NCI-H2171 (cell line): ENCODE measurements at regions not wholly inside any gene's neighbourhood (a gene's known extent, or its start where the extent isn't known, plus 50 kb on each side); places are given as distances from the start of the nearest gene placed in this dataset.
"Not testable (repeated sequence)": the region's sequence is repeated elsewhere in the genome, so short reads cannot be mapped to it uniquely, and the experiment has no call there.

Experiments
- DNase-seq: peaks from one replicate; lab custom pipeline; 2025; lab: John Stamatoyannopoulos, UW

- no peak for DNase-seq
Measured at GRCh38 chr2:75389271-75389670, 171.5 kb downstream of the EVA1A start.

GRCh38 chr2:75381032-75381431 is 179.7 kb downstream of the EVA1A start:
- DNase-seq = no peak

GRCh38 chr2:75379476-75380210 is 180.3 kb upstream of the TACR1 start:
- no peak for DNase-seq

- peak; percentile 19 for DNase-seq
Measured at GRCh38 chr2:75375646-75376582, 176.6 kb upstream of the TACR1 start.

- not testable (repeated sequence) for DNase-seq
Measured at GRCh38 chr2:75374414-75374957, 175.2 kb upstream of the TACR1 start.

GRCh38 chr2:75367401-75367800 is 168.1 kb upstream of the TACR1 start:
- no peak for DNase-seq

GRCh38 chr2:75361486-75361885 is 162.2 kb upstream of the TACR1 start:
- no peak for DNase-seq

- DNase-seq = no peak
Measured at GRCh38 chr2:75360945-75361344, 161.6 kb upstream of the TACR1 start.

GRCh38 chr2:75356865-75357264 is 157.5 kb upstream of the TACR1 start:
- DNase-seq = peak; percentile 42

- no peak for DNase-seq
Measured at GRCh38 chr2:75353131-75353530, 153.8 kb upstream of the TACR1 start.

GRCh38 chr2:75348307-75348706 is 149.0 kb upstream of the TACR1 start:
- DNase-seq = no peak

- no peak for DNase-seq
Measured at GRCh38 chr2:75344146-75344545, 144.8 kb upstream of the TACR1 start.

GRCh38 chr2:75342504-75343175 is 143.3 kb upstream of the TACR1 start:
- DNase-seq = no peak

GRCh38 chr2:75340560-75340959 is 141.2 kb upstream of the TACR1 start:
- no peak for DNase-seq

GRCh38 chr2:75338461-75338860 is 139.1 kb upstream of the TACR1 start:
- no peak for DNase-seq

GRCh38 chr2:75337619-75338018 is 138.3 kb upstream of the TACR1 start:
- no peak for DNase-seq

GRCh38 chr2:75337016-75337415 is 137.7 kb upstream of the TACR1 start:
- no peak for DNase-seq

- DNase-seq = peak; percentile 50
Measured at GRCh38 chr2:75336451-75336850, 137.1 kb upstream of the TACR1 start.

- DNase-seq = no peak
Measured at GRCh38 chr2:75334076-75334475, 134.8 kb upstream of the TACR1 start.

GRCh38 chr2:75333646-75334045 is 134.3 kb upstream of the TACR1 start:
- peak; percentile 10 for DNase-seq

- no peak for DNase-seq
Measured at GRCh38 chr2:75328156-75328555, 128.8 kb upstream of the TACR1 start.

GRCh38 chr2:75327334-75327733 is 128.0 kb upstream of the TACR1 start:
- DNase-seq = no peak
